Nephron (organoid): ENCODE measurements at regions not wholly inside any gene's neighbourhood (a gene's known extent, or its start where the extent isn't known, plus 50 kb on each side); places are given as distances from the start of the nearest gene placed in this dataset.

Experiments
- H3K27ac Mint-ChIP-seq, 3 experiments: 2 replicates each; pipeline ENCODE4 v1.8.0; 2020; ENCODE audit warnings: mixed read lengths in 3 of 3, mild to moderate bottlenecking in 2 of 3, moderate library complexity in 1 of 3
- H3K27me3 Mint-ChIP-seq: 2 replicates; pipeline ENCODE4 v1.8.0; 2021; ENCODE audit warnings: low read depth, mild to moderate bottlenecking, moderate library complexity, mixed read lengths
- H3K36me3 Mint-ChIP-seq: 2 replicates; pipeline ENCODE4 v1.8.0; 2020; ENCODE audit warnings: low read depth, mixed read lengths
- H3K4me1 Mint-ChIP-seq: 2 replicates; pipeline ENCODE4 v1.8.0; 2020; ENCODE audit warnings: mixed read lengths
- H3K4me3 Mint-ChIP-seq, 3 experiments: 2 replicates each; pipeline ENCODE4 v1.8.0; 2020; ENCODE audit warnings: mild to moderate bottlenecking in 3 of 3, mixed read lengths in 3 of 3, moderate library complexity in 2 of 3
- H3K9me3 Mint-ChIP-seq: 2 replicates; pipeline ENCODE4 v1.8.0; 2020; ENCODE audit warnings: mixed read lengths
- TF ChIP-seq, protein P1 (sequence below), 3 experiments: fragments of 200-600 bp; sonication (generic); IDR thresholded peaks; one replicate each; pipeline ENCODE4 v1.5.0; 2021; ENCODE audit warnings: antibody characterized with exemption in 3 of 3; ENCODE audit not compliant: unreplicated experiment in 3 of 3

DNA sequence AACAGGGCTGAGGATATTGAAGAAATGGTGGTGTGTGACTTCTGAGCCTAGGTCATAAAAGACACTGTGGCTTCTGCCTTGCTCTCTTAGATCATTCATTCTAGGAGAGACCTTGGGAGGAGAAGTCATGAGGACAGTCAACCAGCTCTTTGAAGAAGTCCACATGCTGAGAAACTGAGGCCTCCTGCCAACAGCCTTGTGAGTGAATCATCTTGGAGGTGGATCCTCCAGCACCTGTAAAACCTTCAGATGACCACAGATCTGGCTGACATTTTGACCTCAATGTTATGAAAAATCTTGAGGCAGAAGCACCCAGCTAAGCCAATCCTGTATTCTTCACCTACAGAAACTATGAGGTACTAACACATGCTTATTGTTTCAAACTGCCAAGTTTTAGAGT, 165.9 kb downstream of the CARTPT start:
- Mint-ChIP-seq H3K27ac (no peak overlapping the region), H3K9me3 (no peaks in the 10 kb centered on the region), H3K27me3 (peaks cover 16% of the 10 kb centered on the region), H3K4me3 (no peak overlapping the region), H3K36me3 (no peaks in the 10 kb centered on the region), H3K4me1 (peaks cover 30% of the 10 kb centered on the region)
- TF ChIP-seq, protein P1, sequence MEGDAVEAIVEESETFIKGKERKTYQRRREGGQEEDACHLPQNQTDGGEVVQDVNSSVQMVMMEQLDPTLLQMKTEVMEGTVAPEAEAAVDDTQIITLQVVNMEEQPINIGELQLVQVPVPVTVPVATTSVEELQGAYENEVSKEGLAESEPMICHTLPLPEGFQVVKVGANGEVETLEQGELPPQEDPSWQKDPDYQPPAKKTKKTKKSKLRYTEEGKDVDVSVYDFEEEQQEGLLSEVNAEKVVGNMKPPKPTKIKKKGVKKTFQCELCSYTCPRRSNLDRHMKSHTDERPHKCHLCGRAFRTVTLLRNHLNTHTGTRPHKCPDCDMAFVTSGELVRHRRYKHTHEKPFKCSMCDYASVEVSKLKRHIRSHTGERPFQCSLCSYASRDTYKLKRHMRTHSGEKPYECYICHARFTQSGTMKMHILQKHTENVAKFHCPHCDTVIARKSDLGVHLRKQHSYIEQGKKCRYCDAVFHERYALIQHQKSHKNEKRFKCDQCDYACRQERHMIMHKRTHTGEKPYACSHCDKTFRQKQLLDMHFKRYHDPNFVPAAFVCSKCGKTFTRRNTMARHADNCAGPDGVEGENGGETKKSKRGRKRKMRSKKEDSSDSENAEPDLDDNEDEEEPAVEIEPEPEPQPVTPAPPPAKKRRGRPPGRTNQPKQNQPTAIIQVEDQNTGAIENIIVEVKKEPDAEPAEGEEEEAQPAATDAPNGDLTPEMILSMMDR (IDR thresholded peaks at IDR 0.05; ENCODE audit: unreplicated experiment in 3 of 3): no peak

- Mint-ChIP-seq H3K27ac (no peak overlapping the region), H3K9me3 (no peaks in the 10 kb centered on the region), H3K27me3 (peaks cover 13% of the 10 kb centered on the region), H3K4me1 (peaks cover 18% of the 10 kb centered on the region), H3K4me3 (no peak overlapping the region), H3K36me3 (no peaks in the 10 kb centered on the region)
- TF ChIP-seq, protein P1 (IDR thresholded peaks at IDR 0.05; ENCODE audit: unreplicated experiment in 3 of 3): no peak
Measured at GRCh38 chr5:71886406-71886805, 167.3 kb downstream of the CARTPT start.

- H3K27me3 Mint-ChIP-seq: peaks cover 9% of the 10 kb centered on the region
- H3K9me3 Mint-ChIP-seq: no peaks in the 10 kb centered on the region
- peaks cover 22% of the 10 kb centered on the region for H3K4me1 Mint-ChIP-seq
- TF ChIP-seq, protein P1 (IDR thresholded peaks at IDR 0.05; ENCODE audit: unreplicated experiment in 3 of 3): no peak
- H3K36me3 Mint-ChIP-seq: no peaks in the 10 kb centered on the region
- no peak overlapping the region for H3K4me3 Mint-ChIP-seq
- H3K27ac Mint-ChIP-seq: peak overlapping the region in 1 of 3 experiments; percentile 76
Measured at GRCh38 chr5:71887680-71888079, 168.6 kb downstream of the CARTPT start.

- peaks cover 9% of the 10 kb centered on the region for H3K27me3 Mint-ChIP-seq
- TF ChIP-seq, protein P1 (IDR thresholded peaks at IDR 0.05; ENCODE audit: unreplicated experiment in 3 of 3): no peak
- H3K4me1 Mint-ChIP-seq: peaks cover 11% of the 10 kb centered on the region
- H3K36me3 Mint-ChIP-seq: no peaks in the 10 kb centered on the region
- no peaks in the 10 kb centered on the region for H3K9me3 Mint-ChIP-seq
- H3K27ac Mint-ChIP-seq: peak overlapping the region in 1 of 3 experiments; percentile 18
- H3K4me3 Mint-ChIP-seq: no peak overlapping the region
Measured at GRCh38 chr5:71891406-71891805, 172.3 kb downstream of the CARTPT start.

DNA sequence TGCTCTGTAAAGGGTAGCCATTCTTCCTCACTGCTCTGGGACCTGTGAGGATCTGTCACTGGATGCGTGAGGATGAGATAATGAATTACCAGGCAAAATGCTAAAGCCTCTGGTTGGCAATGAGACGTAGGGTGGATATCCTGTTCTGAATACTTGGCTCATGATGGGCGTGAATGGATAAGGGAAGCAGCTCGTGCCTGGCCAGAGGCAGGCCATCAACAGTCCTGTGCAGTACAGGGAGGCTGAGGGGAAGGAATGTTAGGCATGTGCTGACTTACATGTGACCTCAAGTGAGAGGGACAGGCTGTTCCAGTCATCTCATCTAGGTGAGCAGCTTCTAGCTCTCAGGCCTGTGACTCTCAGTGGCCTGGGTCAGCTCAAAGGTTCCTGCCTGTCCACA, 172.8 kb downstream of the CARTPT start:
- peaks cover 11% of the 10 kb centered on the region for H3K4me1 Mint-ChIP-seq
- no peak overlapping the region for H3K4me3 Mint-ChIP-seq
- peak overlapping the region in 2 of 3 experiments; percentile 18 to 70 for H3K27ac Mint-ChIP-seq
- H3K27me3 Mint-ChIP-seq: peaks cover 9% of the 10 kb centered on the region
- H3K36me3 Mint-ChIP-seq: no peaks in the 10 kb centered on the region
- H3K9me3 Mint-ChIP-seq: no peaks in the 10 kb centered on the region
- TF ChIP-seq, protein P1 (IDR thresholded peaks at IDR 0.05; ENCODE audit: unreplicated experiment in 3 of 3): no peak

GRCh38 chr5:71892641-71893365, 173.7 kb downstream of the CARTPT start:
- no peaks in the 10 kb centered on the region for H3K36me3 Mint-ChIP-seq
- TF ChIP-seq, protein P1 (IDR thresholded peaks at IDR 0.05; ENCODE audit: unreplicated experiment in 3 of 3): no peak
- no peak overlapping the region for H3K4me3 Mint-ChIP-seq
- no peaks in the 10 kb centered on the region for H3K9me3 Mint-ChIP-seq
- H3K27me3 Mint-ChIP-seq: peaks cover 9% of the 10 kb centered on the region
- no peak overlapping the region for H3K27ac Mint-ChIP-seq
- H3K4me1 Mint-ChIP-seq: peaks cover 11% of the 10 kb centered on the region
